ENCODE measurements at regions not wholly inside any gene's neighbourhood (a gene's known extent, or its start where the extent isn't known, plus 50 kb on each side); places are given as distances from the start of the nearest gene placed in this dataset.

- Mint-ChIP-seq H3K4me3 (no peak overlapping the region), H3K4me1 (peaks cover 4 to 11% (median 7%) of the 10 kb centered on the region in 4 donors), H3K9me3 (peaks cover 0 to 2% (median 0%) of the 10 kb centered on the region in 7 donors), H3K27me3 (peaks cover 20% of the 10 kb centered on the region), H3K27ac (no peak overlapping the region), H3K36me3 (no peaks in the 10 kb centered on the region)
- Histone ChIP-seq H3K27me3 (ENCODE audit: control insufficient read depth, insufficient read depth, low read length) (no peaks in the 10 kb centered on the region), H3K4me1 (ENCODE audit: control insufficient read depth, insufficient read depth, low read length, poor library complexity, severe bottlenecking) (no peaks in the 10 kb centered on the region), H3K4me3 (ENCODE audit: low read depth, low read length) (no peak overlapping the region), H3K36me3 (ENCODE audit: control insufficient read depth, insufficient read depth, low read length) (no peaks in the 10 kb centered on the region), H3K9me3 (ENCODE audit: control insufficient read depth in 2 of 2, low read length in 2 of 2) (no peaks in the 10 kb centered on the region), H3K27ac (ENCODE audit: insufficient read depth, low read length, poor library complexity, severe bottlenecking) (no peak overlapping the region)
- DNase-seq (no peak), ATAC-seq (ENCODE audit: low read depth in 2 of 2) (no peak)
These were observed 309.6 kb downstream of the CWC27 start for GRCh38 chr5:65078331-65078730.

GRCh38 chr5:65081071-65081470, 312.3 kb downstream of the CWC27 start:
- no peak overlapping the region for H3K27ac Mint-ChIP-seq

GRCh38 chr5:65084795-65085515, 316.2 kb downstream of the CWC27 start:
- Mint-ChIP-seq H3K9me3 (peaks cover 0 to 1% (median 0%) of the 10 kb centered on the region in 7 donors), H3K4me1 (peaks cover 0 to 2% (median 0%) of the 10 kb centered on the region in 4 donors), H3K27ac (no peak overlapping the region), H3K36me3 (no peaks in the 10 kb centered on the region), H3K4me3 (no peak overlapping the region), H3K27me3 (peaks cover 15% of the 10 kb centered on the region)
- no peak for ATAC-seq (ENCODE audit: low read depth in 2 of 2)
- no peak overlapping the region for H3K27ac ChIP-seq (ENCODE audit: insufficient read depth, low read length, poor library complexity, severe bottlenecking)
- H3K4me1 ChIP-seq (ENCODE audit: control insufficient read depth, insufficient read depth, low read length, poor library complexity, severe bottlenecking): no peaks in the 10 kb centered on the region
- peaks cover under 1% of the 10 kb centered on the region for H3K27me3 ChIP-seq (ENCODE audit: control insufficient read depth, insufficient read depth, low read length)
- no peak overlapping the region for H3K4me3 ChIP-seq (ENCODE audit: low read depth, low read length)
- H3K9me3 ChIP-seq (ENCODE audit: control insufficient read depth in 2 of 2, low read length in 2 of 2): no peaks in the 10 kb centered on the region
- no peaks in the 10 kb centered on the region for H3K36me3 ChIP-seq (ENCODE audit: control insufficient read depth, insufficient read depth, low read length)
- no peak for DNase-seq

More at GRCh38 chr5:65081071-65081470, 312.3 kb downstream of the CWC27 start:
- Mint-ChIP-seq H3K9me3 (no peaks in the 10 kb centered on the region), H3K4me3 (no peak overlapping the region), H3K4me1 (peaks cover 4 to 11% (median 7%) of the 10 kb centered on the region in 4 donors), H3K27me3 (peaks cover 10% of the 10 kb centered on the region), H3K36me3 (no peaks in the 10 kb centered on the region)
- H3K4me3 ChIP-seq (ENCODE audit: low read depth, low read length): no peak overlapping the region
- DNase-seq (no peak), ATAC-seq (ENCODE audit: low read depth in 2 of 2) (no peak)
- no peaks in the 10 kb centered on the region for H3K27me3 ChIP-seq (ENCODE audit: control insufficient read depth, insufficient read depth, low read length)
- H3K36me3 ChIP-seq (ENCODE audit: control insufficient read depth, insufficient read depth, low read length): no peaks in the 10 kb centered on the region
- H3K9me3 ChIP-seq (ENCODE audit: control insufficient read depth in 2 of 2, low read length in 2 of 2): no peaks in the 10 kb centered on the region
- H3K27ac ChIP-seq (ENCODE audit: insufficient read depth, low read length, poor library complexity, severe bottlenecking): no peak overlapping the region
- no peaks in the 10 kb centered on the region for H3K4me1 ChIP-seq (ENCODE audit: control insufficient read depth, insufficient read depth, low read length, poor library complexity, severe bottlenecking)

GRCh38 chr5:65085516-65085850, 316.8 kb downstream of the CWC27 start:
- no peaks in the 10 kb centered on the region for H3K36me3 ChIP-seq (ENCODE audit: control insufficient read depth, insufficient read depth, low read length)
- ATAC-seq (ENCODE audit: low read depth in 2 of 2) (no peak), DNase-seq (no peak)
- Mint-ChIP-seq H3K4me3 (no peak overlapping the region), H3K27me3 (peaks cover 15% of the 10 kb centered on the region), H3K27ac (no peak overlapping the region), H3K4me1 (no peaks in the 10 kb centered on the region), H3K9me3 (peaks cover 0 to 1% (median 0%) of the 10 kb centered on the region in 7 donors), H3K36me3 (no peaks in the 10 kb centered on the region)
- no peaks in the 10 kb centered on the region for H3K4me1 ChIP-seq (ENCODE audit: control insufficient read depth, insufficient read depth, low read length, poor library complexity, severe bottlenecking)
- no peaks in the 10 kb centered on the region for H3K9me3 ChIP-seq (ENCODE audit: control insufficient read depth in 2 of 2, low read length in 2 of 2)
- H3K27me3 ChIP-seq (ENCODE audit: control insufficient read depth, insufficient read depth, low read length): peaks cover 2% of the 10 kb centered on the region
- H3K27ac ChIP-seq (ENCODE audit: insufficient read depth, low read length, poor library complexity, severe bottlenecking): no peak overlapping the region
- no peak overlapping the region for H3K4me3 ChIP-seq (ENCODE audit: low read depth, low read length)

GRCh38 chr5:65086234-65086890, 317.6 kb downstream of the CWC27 start:
- Histone ChIP-seq H3K27me3 (ENCODE audit: control insufficient read depth, insufficient read depth, low read length) (peaks cover 8% of the 10 kb centered on the region), H3K27ac (ENCODE audit: insufficient read depth, low read length, poor library complexity, severe bottlenecking) (no peak overlapping the region), H3K4me3 (ENCODE audit: low read depth, low read length) (no peak overlapping the region), H3K4me1 (ENCODE audit: control insufficient read depth, insufficient read depth, low read length, poor library complexity, severe bottlenecking) (no peaks in the 10 kb centered on the region), H3K36me3 (ENCODE audit: control insufficient read depth, insufficient read depth, low read length) (no peaks in the 10 kb centered on the region), H3K9me3 (ENCODE audit: control insufficient read depth in 2 of 2, low read length in 2 of 2) (no peaks in the 10 kb centered on the region)
- H3K27ac Mint-ChIP-seq: no peak overlapping the region
- H3K9me3 Mint-ChIP-seq: peaks cover 0 to 1% (median 0%) of the 10 kb centered on the region in 7 donors
- no peak for DNase-seq
- H3K4me3 Mint-ChIP-seq: no peak overlapping the region
- peaks cover 12% of the 10 kb centered on the region for H3K27me3 Mint-ChIP-seq
- ATAC-seq (ENCODE audit: low read depth in 2 of 2): no peak
- no peaks in the 10 kb centered on the region for H3K4me1 Mint-ChIP-seq
- H3K36me3 Mint-ChIP-seq: no peaks in the 10 kb centered on the region

GRCh38 chr5:65087154-65087553, 318.4 kb downstream of the CWC27 start:
- Histone ChIP-seq H3K9me3 (ENCODE audit: control insufficient read depth in 2 of 2, low read length in 2 of 2) (no peaks in the 10 kb centered on the region), H3K27ac (ENCODE audit: insufficient read depth, low read length, poor library complexity, severe bottlenecking) (no peak overlapping the region), H3K4me1 (ENCODE audit: control insufficient read depth, insufficient read depth, low read length, poor library complexity, severe bottlenecking) (no peaks in the 10 kb centered on the region), H3K36me3 (ENCODE audit: control insufficient read depth, insufficient read depth, low read length) (no peaks in the 10 kb centered on the region), H3K4me3 (ENCODE audit: low read depth, low read length) (no peak overlapping the region), H3K27me3 (ENCODE audit: control insufficient read depth, insufficient read depth, low read length) (peaks cover 9% of the 10 kb centered on the region)
- Mint-ChIP-seq H3K4me3 (no peak overlapping the region), H3K36me3 (no peaks in the 10 kb centered on the region), H3K4me1 (no peaks in the 10 kb centered on the region), H3K27ac (no peak overlapping the region), H3K9me3 (peaks cover 0 to 1% (median 0%) of the 10 kb centered on the region in 7 donors), H3K27me3 (peaks cover 9% of the 10 kb centered on the region)
- ATAC-seq (ENCODE audit: low read depth in 2 of 2) (no peak), DNase-seq (no peak)

GRCh38 chr5:65094279-65094678, 325.5 kb downstream of the CWC27 start:
- no peak overlapping the region for H3K4me3 Mint-ChIP-seq
- Histone ChIP-seq H3K36me3 (ENCODE audit: control insufficient read depth, insufficient read depth, low read length) (no peaks in the 10 kb centered on the region), H3K4me3 (ENCODE audit: low read depth, low read length) (no peak overlapping the region), H3K27ac (ENCODE audit: insufficient read depth, low read length, poor library complexity, severe bottlenecking) (no peak overlapping the region), H3K27me3 (ENCODE audit: control insufficient read depth, insufficient read depth, low read length) (peaks cover 9% of the 10 kb centered on the region), H3K4me1 (ENCODE audit: control insufficient read depth, insufficient read depth, low read length, poor library complexity, severe bottlenecking) (no peaks in the 10 kb centered on the region), H3K9me3 (ENCODE audit: control insufficient read depth in 2 of 2, low read length in 2 of 2) (no peaks in the 10 kb centered on the region)
- peaks cover 19% of the 10 kb centered on the region for H3K27me3 Mint-ChIP-seq
- ATAC-seq (ENCODE audit: low read depth in 2 of 2) (no peak), DNase-seq (no peak)
- H3K27ac Mint-ChIP-seq: no peak overlapping the region
- H3K36me3 Mint-ChIP-seq: no peaks in the 10 kb centered on the region
- H3K4me1 Mint-ChIP-seq: no peaks in the 10 kb centered on the region
- peaks cover 0 to 2% (median 0%) of the 10 kb centered on the region in 7 donors for H3K9me3 Mint-ChIP-seq

GRCh38 chr5:65098393-65098792, 329.7 kb downstream of the CWC27 start:
- ATAC-seq (ENCODE audit: low read depth in 2 of 2) (no peak), DNase-seq (no peak)
- no peak overlapping the region for H3K4me3 ChIP-seq (ENCODE audit: low read depth, low read length)
- Mint-ChIP-seq H3K4me3 (no peak overlapping the region), H3K9me3 (peaks cover 0 to 2% (median 0%) of the 10 kb centered on the region in 7 donors), H3K36me3 (no peaks in the 10 kb centered on the region), H3K27ac (no peak overlapping the region), H3K4me1 (peaks cover 2 to 13% (median 8%) of the 10 kb centered on the region in 4 donors), H3K27me3 (peaks cover 12% of the 10 kb centered on the region)
- no peaks in the 10 kb centered on the region for H3K27me3 ChIP-seq (ENCODE audit: control insufficient read depth, insufficient read depth, low read length)
- H3K36me3 ChIP-seq (ENCODE audit: control insufficient read depth, insufficient read depth, low read length): no peaks in the 10 kb centered on the region
- H3K4me1 ChIP-seq (ENCODE audit: control insufficient read depth, insufficient read depth, low read length, poor library complexity, severe bottlenecking): peaks cover 5% of the 10 kb centered on the region
- H3K9me3 ChIP-seq (ENCODE audit: control insufficient read depth in 2 of 2, low read length in 2 of 2): no peaks in the 10 kb centered on the region
- no peak overlapping the region for H3K27ac ChIP-seq (ENCODE audit: insufficient read depth, low read length, poor library complexity, severe bottlenecking)
